NT2/D1 (cell line): ENCODE measurements at regions not wholly inside any gene's neighbourhood (a gene's known extent, or its start where the extent isn't known, plus 50 kb on each side); places are given as distances from the start of the nearest gene placed in this dataset.

Experiments used
- DNase-seq: peaks from one replicate; pipeline ENCODE4 v3.0.0-alpha.2; 2011; ENCODE audit warnings: low read depth, low spot score
- H3K27me3 ChIP-seq: 2 replicates; pipeline ENCODE4 v1.6.0; 2011; ENCODE audit warnings: mild to moderate bottlenecking; ENCODE audit not compliant: insufficient read length, insufficient read depth
- H3K36me3 ChIP-seq: 2 replicates; pipeline ENCODE4 v1.6.1; 2011; ENCODE audit warnings: mild to moderate bottlenecking, low read length, mixed read lengths; ENCODE audit not compliant: insufficient read depth, insufficient read length
- H3K4me1 ChIP-seq: 2 replicates; pipeline ENCODE4 v1.5.1; 2011; ENCODE audit not compliant: insufficient read depth, insufficient read length
- H3K4me3 ChIP-seq: 2 replicates; pipeline ENCODE4 v1.5.1; 2011; ENCODE audit warnings: low read depth; ENCODE audit not compliant: insufficient read length
- H3K9ac ChIP-seq: 2 replicates; pipeline ENCODE4 v1.6.0; 2011; ENCODE audit warnings: low read depth; ENCODE audit not compliant: insufficient read length
- H3K9me3 ChIP-seq: 2 replicates; pipeline ENCODE4 v1.5.1; 2011; ENCODE audit warnings: mild to moderate bottlenecking, low read length; ENCODE audit not compliant: insufficient read depth
- SUZ12 ChIP-seq: IDR thresholded peaks from 2 replicates; pipeline ENCODE4 v1.6.1; 2011; ENCODE audit not compliant: insufficient read length, insufficient read depth; ENCODE audit errors: extremely low read depth
- YY1 ChIP-seq: IDR thresholded peaks from 2 replicates; pipeline ENCODE4 v1.6.1; 2011; ENCODE audit not compliant: insufficient read length, insufficient read depth
- ZNF274 ChIP-seq: IDR thresholded peaks from 2 replicates; pipeline ENCODE4 v1.6.1; 2011; ENCODE audit warnings: mild to moderate bottlenecking, low read depth, low read length

GRCh38 chr5:82809420-82810143 is 267.6 kb downstream of the TMEM167A start:
- DNase-seq, result no peak
- Histone ChIP-seq H3K9ac (no peak overlapping the region), H3K4me3 (no peak overlapping the region), H3K9me3 (no peaks in the 10 kb centered on the region), H3K27me3 (no peaks in the 10 kb centered on the region), H3K36me3 (no peaks in the 10 kb centered on the region), H3K4me1 (no peaks in the 10 kb centered on the region)
- no peak for TF ChIP-seq YY1
- TF ChIP-seq ZNF274, result no peak
- no peak for TF ChIP-seq SUZ12

GRCh38 chr5:82808960-82809359 is 268.2 kb downstream of the TMEM167A start:
- Histone ChIP-seq H3K9me3 (no peaks in the 10 kb centered on the region), H3K9ac (no peak overlapping the region), H3K36me3 (no peaks in the 10 kb centered on the region), H3K27me3 (no peaks in the 10 kb centered on the region), H3K4me3 (no peak overlapping the region), H3K4me1 (no peaks in the 10 kb centered on the region)
- no peak for TF ChIP-seq ZNF274
- TF ChIP-seq SUZ12, result no peak
- no peak for DNase-seq

- no peaks in the 10 kb centered on the region for H3K4me1 ChIP-seq
- no peak for TF ChIP-seq SUZ12
- no peak for TF ChIP-seq YY1
- TF ChIP-seq ZNF274, result no peak
- no peaks in the 10 kb centered on the region for H3K27me3 ChIP-seq
- no peak for DNase-seq
- H3K9ac ChIP-seq, result no peak overlapping the region
- H3K9me3 ChIP-seq, result no peaks in the 10 kb centered on the region
- H3K36me3 ChIP-seq, result no peaks in the 10 kb centered on the region
- H3K4me3 ChIP-seq, result no peak overlapping the region
Observed at GRCh38 chr5:82807021-82807420, 270.2 kb downstream of the TMEM167A start.

GRCh38 chr5:82806513-82806912 is 270.7 kb downstream of the TMEM167A start:
- H3K27me3 ChIP-seq, result no peaks in the 10 kb centered on the region
- TF ChIP-seq SUZ12, result no peak
- TF ChIP-seq YY1, result no peak
- no peak for TF ChIP-seq ZNF274
- no peak overlapping the region for H3K9ac ChIP-seq
- no peak for DNase-seq
- H3K9me3 ChIP-seq, result no peaks in the 10 kb centered on the region
- no peaks in the 10 kb centered on the region for H3K36me3 ChIP-seq
- no peaks in the 10 kb centered on the region for H3K4me1 ChIP-seq
- no peak overlapping the region for H3K4me3 ChIP-seq

- Histone ChIP-seq H3K4me1 (no peaks in the 10 kb centered on the region), H3K27me3 (no peaks in the 10 kb centered on the region), H3K4me3 (no peak overlapping the region), H3K9ac (no peak overlapping the region), H3K9me3 (no peaks in the 10 kb centered on the region), H3K36me3 (no peaks in the 10 kb centered on the region)
- no peak for DNase-seq
- no peak for TF ChIP-seq YY1
- no peak for TF ChIP-seq SUZ12
- TF ChIP-seq ZNF274, result no peak
Observed at GRCh38 chr5:82804155-82804690, 273.0 kb downstream of the TMEM167A start.

- no peak for DNase-seq
- no peaks in the 10 kb centered on the region for H3K27me3 ChIP-seq
- no peak overlapping the region for H3K9ac ChIP-seq
- no peaks in the 10 kb centered on the region for H3K36me3 ChIP-seq
- TF ChIP-seq YY1 (no peak), SUZ12 (no peak), ZNF274 (no peak)
- no peaks in the 10 kb centered on the region for H3K4me1 ChIP-seq
- no peak overlapping the region for H3K4me3 ChIP-seq
- H3K9me3 ChIP-seq, result no peaks in the 10 kb centered on the region
Observed at GRCh38 chr5:82802954-82803353, 274.2 kb downstream of the TMEM167A start.

- no peak for DNase-seq
- no peaks in the 10 kb centered on the region for H3K36me3 ChIP-seq
- no peak overlapping the region for H3K9ac ChIP-seq
- H3K4me1 ChIP-seq, result no peaks in the 10 kb centered on the region
- TF ChIP-seq SUZ12 (no peak), ZNF274 (no peak), YY1 (no peak)
- no peaks in the 10 kb centered on the region for H3K27me3 ChIP-seq
- no peaks in the 10 kb centered on the region for H3K9me3 ChIP-seq
- H3K4me3 ChIP-seq, result no peak overlapping the region
Observed at GRCh38 chr5:82800826-82801225, 276.4 kb downstream of the TMEM167A start.
